GM18505 (cell line): ENCODE measurements at regions not wholly inside any gene's neighbourhood (a gene's known extent, or its start where the extent isn't known, plus 50 kb on each side); places are given as distances from the start of the nearest gene placed in this dataset.
"Not testable (repeated sequence)": the region's sequence is repeated elsewhere in the genome, so short reads cannot be mapped to it uniquely, and the experiment has no call there.

Experiments used
- ATAC-seq: cut with Tn5 transposase; IDR thresholded peaks from one replicate; pipeline ENCODE4 v1.9.1; 2021; ENCODE audit not compliant: unreplicated experiment
- POLR2A ChIP-seq: IDR thresholded peaks from 4 replicates; pipeline ENCODE4 v1.6.1; 2011; ENCODE audit warnings: borderline replicate concordance; ENCODE audit not compliant: insufficient read depth, insufficient read length; ENCODE audit errors: extremely low read depth

- no peak for TF ChIP-seq POLR2A
- ATAC-seq: no peak
These were observed 305.6 kb upstream of the DIO3 start for GRCh38 chr14:101255765-101256125.

DNA sequence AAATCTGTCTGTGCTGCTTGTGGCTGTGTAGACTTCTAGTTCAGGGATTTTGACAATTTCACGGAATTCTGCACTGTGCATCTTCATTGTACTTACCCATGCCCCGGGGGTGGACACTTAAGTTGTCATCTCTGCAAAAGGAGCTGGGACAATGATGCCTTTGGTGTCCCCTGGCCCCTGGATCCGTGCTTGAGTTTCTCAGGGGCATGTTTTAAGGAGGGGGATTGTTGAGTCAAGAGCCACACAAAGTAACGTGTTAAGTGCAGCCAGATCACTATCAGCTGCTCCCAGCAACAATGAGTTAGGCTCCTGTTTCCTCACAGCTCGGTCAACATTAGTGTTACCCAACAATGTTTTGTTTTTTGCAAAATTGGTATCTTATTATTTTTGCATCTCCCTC, 305.0 kb upstream of the DIO3 start:
- ATAC-seq: no peak
- no peak for TF ChIP-seq POLR2A

- no peak for TF ChIP-seq POLR2A
- no peak for ATAC-seq
These were observed 303.7 kb upstream of the DIO3 start for GRCh38 chr14:101257551-101257950.

DNA sequence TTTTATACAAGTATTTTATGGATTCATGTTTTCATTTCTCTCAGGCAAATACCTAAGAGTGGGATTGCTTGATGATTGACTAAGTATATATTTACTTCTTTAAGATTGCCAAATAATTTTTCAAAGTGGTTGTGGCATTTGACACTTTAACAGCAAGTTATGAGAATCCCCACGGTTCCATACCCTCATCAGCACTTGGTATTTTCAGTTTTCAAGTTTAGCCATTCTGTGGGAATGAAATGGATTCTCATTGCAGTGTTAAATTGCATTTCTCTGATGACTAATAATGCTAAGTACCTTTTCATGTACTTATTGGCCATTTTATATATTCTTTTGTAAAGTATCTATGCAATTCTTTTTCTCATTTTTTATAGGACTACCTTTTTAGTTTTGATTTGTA, 301.5 kb upstream of the DIO3 start:
- no peak for ATAC-seq
- no peak for TF ChIP-seq POLR2A

DNA sequence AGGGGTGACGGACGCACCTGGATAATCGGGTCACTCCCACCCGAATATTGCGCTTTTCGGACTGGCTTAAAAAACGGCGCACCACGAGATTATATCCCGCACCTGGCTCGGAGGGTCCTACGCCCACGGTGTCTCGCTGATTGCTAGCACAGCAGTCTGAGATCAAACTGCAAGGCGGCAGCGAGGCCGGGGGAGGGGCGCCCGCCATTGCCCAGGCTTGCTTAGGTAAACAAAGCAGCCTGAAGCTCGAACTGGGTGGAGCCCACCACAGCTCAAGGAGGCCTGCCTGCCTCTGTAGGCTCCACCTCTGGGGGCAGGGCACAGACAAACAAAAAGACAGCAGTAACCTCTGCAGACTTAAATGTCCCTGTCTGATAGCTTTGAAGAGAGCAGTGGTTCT, 294.9 kb upstream of the DIO3 start:
- ATAC-seq: not testable (repeated sequence)

GRCh38 chr14:101273091-101273490, 288.2 kb upstream of the DIO3 start:
- TF ChIP-seq POLR2A: no peak
- ATAC-seq: no peak

DNA sequence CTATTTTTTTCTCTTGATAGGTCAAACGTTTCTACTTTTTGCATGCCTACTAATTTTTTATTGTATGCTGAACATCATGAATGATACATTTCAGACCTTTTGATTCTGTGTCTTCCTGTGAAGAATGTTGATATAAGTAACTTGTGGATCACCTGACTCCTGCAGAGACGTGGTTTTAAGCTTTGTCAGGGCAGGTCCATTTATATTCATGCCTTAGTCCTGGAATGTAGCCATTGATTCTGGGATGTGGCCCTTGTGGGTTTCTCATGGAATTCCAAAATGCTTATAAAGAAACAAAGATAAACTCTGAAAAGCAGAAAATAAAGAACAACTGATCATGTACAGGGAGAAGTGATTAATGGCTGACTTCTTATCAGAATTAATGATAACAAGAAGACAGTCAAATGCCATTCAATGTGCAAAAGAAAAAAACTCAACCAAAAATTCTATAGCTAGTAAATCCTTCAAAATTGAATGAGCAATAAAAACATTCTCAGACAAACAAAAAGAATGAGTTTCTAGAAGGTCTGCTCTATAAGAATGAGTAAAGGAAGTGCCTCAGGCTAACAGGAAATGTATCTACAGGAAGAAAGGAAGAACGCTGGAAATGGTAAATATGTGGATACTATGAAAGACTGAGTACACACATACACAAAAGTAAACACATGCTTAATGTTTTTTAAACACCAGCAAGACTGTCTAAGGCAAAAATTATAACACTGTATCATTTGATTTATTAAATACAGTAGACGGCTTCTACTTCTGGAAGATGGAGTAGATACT, 284.8 kb upstream of the DIO3 start:
- TF ChIP-seq POLR2A: no peak
- ATAC-seq: no peak

- no peak for TF ChIP-seq POLR2A
These were observed 278.9 kb upstream of the DIO3 start for GRCh38 chr14:101282418-101282817.

GRCh38 chr14:101284711-101285110, 276.6 kb upstream of the DIO3 start:
- no peak for ATAC-seq
- TF ChIP-seq POLR2A: no peak

More at GRCh38 chr14:101282418-101282817, 278.9 kb upstream of the DIO3 start:
- no peak for ATAC-seq

DNA sequence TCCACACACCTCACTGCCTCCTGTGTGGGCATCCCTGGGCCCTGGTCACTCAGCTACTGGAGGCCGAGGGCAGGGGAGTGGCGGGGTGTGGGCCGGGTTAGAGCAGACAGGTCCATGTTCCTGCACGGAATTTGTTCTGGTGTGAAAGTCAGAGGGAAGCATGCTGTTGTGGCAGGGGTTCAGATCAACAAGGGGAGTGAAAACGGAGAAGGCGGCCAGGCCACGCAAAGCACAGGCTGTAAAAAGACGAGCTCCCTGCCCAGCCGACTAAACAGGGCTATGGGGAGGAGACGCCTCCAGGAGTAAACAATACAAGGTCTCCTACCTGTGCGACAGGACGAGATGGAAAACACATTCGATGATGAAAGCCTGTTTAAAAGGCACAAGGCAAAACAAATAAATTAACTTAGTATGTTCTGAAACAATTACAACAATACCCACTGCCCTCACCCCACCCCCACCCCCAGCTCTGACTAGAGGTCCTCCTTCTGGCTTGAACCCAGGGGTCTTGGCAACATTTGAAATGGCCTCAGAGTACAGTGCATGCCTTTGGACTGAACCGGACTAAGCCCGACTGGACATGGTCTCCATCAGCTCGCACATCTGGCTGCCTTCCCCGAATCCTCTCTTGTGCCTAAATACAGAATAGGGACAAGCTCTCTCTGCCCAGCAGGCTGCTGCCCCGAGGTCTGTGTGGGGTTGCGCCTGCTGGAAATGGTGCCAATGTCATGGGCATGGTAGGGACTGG, 274.9 kb upstream of the DIO3 start:
- no peak for TF ChIP-seq POLR2A
- no peak for ATAC-seq

GRCh38 chr14:101288436-101289229, 272.7 kb upstream of the DIO3 start:
- ATAC-seq: no peak
- no peak for TF ChIP-seq POLR2A

GRCh38 chr14:101289230-101289690, 272.0 kb upstream of the DIO3 start:
- TF ChIP-seq POLR2A: no peak
- no peak for ATAC-seq

GRCh38 chr14:101289911-101290310, 271.4 kb upstream of the DIO3 start:
- ATAC-seq: no peak
- TF ChIP-seq POLR2A: no peak
